ENCODE measurements at regions not wholly inside any gene's neighbourhood (a gene's known extent, or its start where the extent isn't known, plus 50 kb on each side); places are given as distances from the start of the nearest gene placed in this dataset.
"Not testable (repeated sequence)": the region's sequence is repeated elsewhere in the genome, so short reads cannot be mapped to it uniquely, and the experiment has no call there.

- CTCF ChIA-PET, result interaction anchor here (1.5 kb wide), 1 partner anchor 171 kb away, joined by 3 read pairs; no protein-coding TSS in a partner anchor
- not testable (repeated sequence) for ATAC-seq; H3K27me3 Mint-ChIP-seq; DNase-seq; H3K4me1 Mint-ChIP-seq; H3K9me3 Mint-ChIP-seq (ENCODE audit: low read depth); H3K27ac Mint-ChIP-seq; H3K4me3 Mint-ChIP-seq
- peaks cover 17% of the 10 kb centered on the region for H3K36me3 Mint-ChIP-seq
Observed at GRCh38 chr21:25437465-25437864, 169.8 kb downstream of the MRPL39 start.

GRCh38 chr21:25428537-25428936 lies 178.7 kb downstream of the MRPL39 start:
- peak; percentile 68 for ATAC-seq
- DNase-seq, result no peak
- H3K4me3 Mint-ChIP-seq, result peak overlapping the region; percentile 15
- H3K36me3 Mint-ChIP-seq, result peaks cover 10% of the 10 kb centered on the region
- peaks cover 2% of the 10 kb centered on the region for H3K27me3 Mint-ChIP-seq
- H3K4me1 Mint-ChIP-seq, result peaks cover 38% of the 10 kb centered on the region
- peaks cover 6% of the 10 kb centered on the region for H3K9me3 Mint-ChIP-seq (ENCODE audit: low read depth)
- CTCF ChIA-PET, result interaction anchor here (1.1 to 1.9 kb wide), 2 partner anchors 17 to 182 kb away, joined by 3 to 4 read pairs; no protein-coding TSS in a partner anchor
- H3K27ac Mint-ChIP-seq, result no peak overlapping the region

- Mint-ChIP-seq H3K27me3 (peaks cover 2% of the 10 kb centered on the region), H3K4me3 (peak overlapping the region; percentile 43), H3K9me3 (ENCODE audit: low read depth) (peaks cover 6% of the 10 kb centered on the region), H3K4me1 (peaks cover 40% of the 10 kb centered on the region), H3K36me3 (peaks cover 10% of the 10 kb centered on the region), H3K27ac (no peak overlapping the region)
- DNase-seq, result no peak
- no peak for ATAC-seq
- CTCF ChIA-PET, result interaction anchor here (1.3 to 1.9 kb wide), 2 partner anchors 144 to 183 kb away, joined by 3 to 4 read pairs; no protein-coding TSS in a partner anchor
Observed at GRCh38 chr21:25427828-25428227, 179.5 kb downstream of the MRPL39 start.

- Mint-ChIP-seq H3K4me3 (no peak overlapping the region), H3K9me3 (ENCODE audit: low read depth) (peaks cover 2% of the 10 kb centered on the region), H3K27me3 (no peaks in the 10 kb centered on the region), H3K36me3 (peaks cover 6% of the 10 kb centered on the region), H3K27ac (no peak overlapping the region), H3K4me1 (peaks cover 46% of the 10 kb centered on the region)
- CTCF ChIA-PET, result no interaction called here
- no peak for ATAC-seq
- DNase-seq, result no peak
Observed at GRCh38 chr21:25426580-25426979, 180.7 kb downstream of the MRPL39 start.

GRCh38 chr21:25425156-25425555 lies 182.1 kb downstream of the MRPL39 start:
- CTCF ChIA-PET, result interaction anchor here (2.1 to 3.0 kb wide), 2 partner anchors 41 to 143 kb away, joined by 7 to 16 read pairs; no protein-coding TSS in a partner anchor
- Mint-ChIP-seq H3K9me3 (ENCODE audit: low read depth) (peaks cover 2% of the 10 kb centered on the region), H3K27me3 (no peaks in the 10 kb centered on the region), H3K4me3 (peak overlapping the region; percentile 46), H3K27ac (peak overlapping the region; percentile 65), H3K36me3 (peaks cover 6% of the 10 kb centered on the region), H3K4me1 (peaks cover 59% of the 10 kb centered on the region)
- ATAC-seq (no peak), DNase-seq (no peak)

GRCh38 chr21:25424634-25425033 lies 182.6 kb downstream of the MRPL39 start:
- Mint-ChIP-seq H3K27me3 (no peaks in the 10 kb centered on the region), H3K4me1 (peaks cover 63% of the 10 kb centered on the region), H3K27ac (peak overlapping the region; percentile 65), H3K9me3 (ENCODE audit: low read depth) (peaks cover 2% of the 10 kb centered on the region), H3K4me3 (peak overlapping the region; percentile 46), H3K36me3 (peaks cover 6% of the 10 kb centered on the region)
- ATAC-seq (no peak), DNase-seq (no peak)
- CTCF ChIA-PET, result interaction anchor here (1.5 to 3.0 kb wide), 4 partner anchors 32 to 184 kb away, joined by 4 to 16 read pairs (median 8); no protein-coding TSS in a partner anchor

GRCh38 chr21:25424048-25424447 lies 183.2 kb downstream of the MRPL39 start:
- Mint-ChIP-seq H3K27ac (peak overlapping the region; percentile 65), H3K27me3 (no peaks in the 10 kb centered on the region), H3K4me3 (peak overlapping the region; percentile 46), H3K9me3 (ENCODE audit: low read depth) (no peaks in the 10 kb centered on the region), H3K4me1 (peaks cover 61% of the 10 kb centered on the region), H3K36me3 (peaks cover 2% of the 10 kb centered on the region)
- CTCF ChIA-PET, result interaction anchor here (1.5 to 3.0 kb wide), 5 partner anchors 10 to 184 kb away, joined by 4 to 16 read pairs (median 7); no protein-coding TSS in a partner anchor
- ATAC-seq, result no peak
- DNase-seq, result no peak

- Mint-ChIP-seq H3K27ac (peak overlapping the region; percentile 85), H3K36me3 (peaks cover 2% of the 10 kb centered on the region), H3K27me3 (no peaks in the 10 kb centered on the region), H3K4me1 (peaks cover 53% of the 10 kb centered on the region), H3K9me3 (ENCODE audit: low read depth) (no peaks in the 10 kb centered on the region), H3K4me3 (peak overlapping the region; percentile 33)
- CTCF ChIA-PET, result interaction anchor here (1.1 to 3.3 kb wide), 8 partner anchors 11 to 312 kb away, joined by 3 to 16 read pairs (median 6); partner anchors contain the start of genes ATP5PF and GABPA
- ATAC-seq (no peak), DNase-seq (no peak)
Observed at GRCh38 chr21:25422610-25423608, 184.4 kb downstream of the MRPL39 start.

GRCh38 chr21:25421321-25422028 lies 185.8 kb downstream of the MRPL39 start:
- peaks cover 47% of the 10 kb centered on the region for H3K4me1 Mint-ChIP-seq
- peak; percentile 84 for DNase-seq
- CTCF ChIA-PET, result interaction anchor here (0.7 to 3.3 kb wide), 14 partner anchors 25 to 286 kb away, joined by 3 to 16 read pairs (median 4); no protein-coding TSS in a partner anchor
- peak overlapping the region; percentile 91 for H3K27ac Mint-ChIP-seq
- peak overlapping the region; percentile 66 for H3K4me3 Mint-ChIP-seq
- no peaks in the 10 kb centered on the region for H3K9me3 Mint-ChIP-seq (ENCODE audit: low read depth)
- ATAC-seq, result peak; percentile 97
- H3K27me3 Mint-ChIP-seq, result no peaks in the 10 kb centered on the region
- H3K36me3 Mint-ChIP-seq, result peaks cover 4% of the 10 kb centered on the region

GRCh38 chr21:25420831-25421230 lies 186.4 kb downstream of the MRPL39 start:
- DNase-seq (no peak), ATAC-seq (no peak)
- H3K27ac Mint-ChIP-seq, result peak overlapping the region; percentile 91
- CTCF ChIA-PET, result interaction anchor here (0.7 to 3.3 kb wide), 15 partner anchors 25 to 286 kb away, joined by 3 to 16 read pairs (median 4); no protein-coding TSS in a partner anchor
- H3K27me3 Mint-ChIP-seq, result no peaks in the 10 kb centered on the region
- peaks cover 42% of the 10 kb centered on the region for H3K4me1 Mint-ChIP-seq
- peaks cover 4% of the 10 kb centered on the region for H3K36me3 Mint-ChIP-seq
- peak overlapping the region; percentile 66 for H3K4me3 Mint-ChIP-seq
- no peaks in the 10 kb centered on the region for H3K9me3 Mint-ChIP-seq (ENCODE audit: low read depth)

GRCh38 chr21:25416669-25417068 lies 190.6 kb downstream of the MRPL39 start:
- Mint-ChIP-seq H3K9me3 (ENCODE audit: low read depth) (no peaks in the 10 kb centered on the region), H3K27ac (no peak overlapping the region), H3K4me3 (no peak overlapping the region), H3K36me3 (peaks cover 16% of the 10 kb centered on the region), H3K4me1 (peaks cover 22% of the 10 kb centered on the region), H3K27me3 (no peaks in the 10 kb centered on the region)
- CTCF ChIA-PET, result no interaction called here
- DNase-seq (no peak), ATAC-seq (no peak)

- H3K36me3 Mint-ChIP-seq, result peaks cover 13% of the 10 kb centered on the region
Observed at GRCh38 chr21:25412100-25412499, 195.2 kb downstream of the MRPL39 start.

GRCh38 chr21:25409978-25410377 lies 197.3 kb downstream of the MRPL39 start:
- Mint-ChIP-seq H3K27me3 (no peaks in the 10 kb centered on the region), H3K4me3 (no peak overlapping the region), H3K4me1 (peaks cover 3% of the 10 kb centered on the region), H3K27ac (no peak overlapping the region), H3K36me3 (peaks cover 8% of the 10 kb centered on the region), H3K9me3 (ENCODE audit: low read depth) (no peaks in the 10 kb centered on the region)
- CTCF ChIA-PET, result no interaction called here
- DNase-seq (no peak), ATAC-seq (no peak)

More at GRCh38 chr21:25412100-25412499, 195.2 kb downstream of the MRPL39 start:
- Mint-ChIP-seq H3K9me3 (ENCODE audit: low read depth) (no peaks in the 10 kb centered on the region), H3K27ac (no peak overlapping the region), H3K4me1 (peaks cover 4% of the 10 kb centered on the region), H3K4me3 (no peak overlapping the region), H3K27me3 (no peaks in the 10 kb centered on the region)
- DNase-seq, result no peak
- CTCF ChIA-PET, result no interaction called here
- no peak for ATAC-seq
